ENCODE measurements at regions not wholly inside any gene's neighbourhood (a gene's known extent, or its start where the extent isn't known, plus 50 kb on each side); places are given as distances from the start of the nearest gene placed in this dataset.

- no peak for FAIRE-seq
- Histone ChIP-seq H3K27me3 (ENCODE audit: control insufficient read depth in 3 of 3, insufficient read depth in 3 of 3, low read length in 3 of 3) (no peaks in the 10 kb centered on the region), H3K4me1 (ENCODE audit: control insufficient read depth in 3 of 3, insufficient read depth in 2 of 3, low read depth in 1 of 3, low read length in 2 of 3) (peaks cover 0 to 20% (median 3%) of the 10 kb centered on the region in 3 donors), H3K4me3 (ENCODE audit: low read depth in 1 of 3, low read length in 3 of 3) (no peak overlapping the region), H3K27ac (ENCODE audit: low read depth in 1 of 3, low read length in 2 of 3) (no peak overlapping the region), H3K9me3 (ENCODE audit: control insufficient read depth in 2 of 2, insufficient read depth in 1 of 2, low read depth in 1 of 2, low read length in 1 of 2) (no peaks in the 10 kb centered on the region), H3K36me3 (ENCODE audit: control insufficient read depth in 3 of 3, insufficient read depth in 2 of 3, low read depth in 1 of 3, low read length in 3 of 3) (no peaks in the 10 kb centered on the region)
- no peak for DNase-seq
Measured at GRCh38 chr3:4036046-4036445, 236.8 kb downstream of the LRRN1 start.

GRCh38 chr3:4038351-4038750 is 239.1 kb downstream of the LRRN1 start:
- Histone ChIP-seq H3K4me3 (ENCODE audit: low read depth in 1 of 3, low read length in 3 of 3) (no peak overlapping the region), H3K9me3 (ENCODE audit: control insufficient read depth in 2 of 2, insufficient read depth in 1 of 2, low read depth in 1 of 2, low read length in 1 of 2) (no peaks in the 10 kb centered on the region), H3K27ac (ENCODE audit: low read depth in 1 of 3, low read length in 2 of 3) (peak overlapping the region in 1 of 3 donors; percentile 60), H3K36me3 (ENCODE audit: control insufficient read depth in 3 of 3, insufficient read depth in 2 of 3, low read depth in 1 of 3, low read length in 3 of 3) (no peaks in the 10 kb centered on the region), H3K27me3 (ENCODE audit: control insufficient read depth in 3 of 3, insufficient read depth in 3 of 3, low read length in 3 of 3) (no peaks in the 10 kb centered on the region), H3K4me1 (ENCODE audit: control insufficient read depth in 3 of 3, insufficient read depth in 2 of 3, low read depth in 1 of 3, low read length in 2 of 3) (peaks cover 0 to 14% (median 3%) of the 10 kb centered on the region in 3 donors)
- FAIRE-seq (no peak), DNase-seq (peak; percentile 76 to 88)
- WGBS, 3 donors = 35 to 55% (median 54%) methylated on average over 5 of the region's 5 CpGs

- H3K9me3 ChIP-seq (ENCODE audit: control insufficient read depth in 2 of 2, insufficient read depth in 1 of 2, low read depth in 1 of 2, low read length in 1 of 2) = no peaks in the 10 kb centered on the region
- H3K4me3 ChIP-seq (ENCODE audit: low read depth in 1 of 3, low read length in 3 of 3) = no peak overlapping the region
- DNase-seq (no peak), FAIRE-seq (no peak)
- no peaks in the 10 kb centered on the region for H3K36me3 ChIP-seq (ENCODE audit: control insufficient read depth in 3 of 3, insufficient read depth in 2 of 3, low read depth in 1 of 3, low read length in 3 of 3)
- peaks cover 0 to 9% (median 5%) of the 10 kb centered on the region in 3 donors for H3K4me1 ChIP-seq (ENCODE audit: control insufficient read depth in 3 of 3, insufficient read depth in 2 of 3, low read depth in 1 of 3, low read length in 2 of 3)
- H3K27ac ChIP-seq (ENCODE audit: low read depth in 1 of 3, low read length in 2 of 3) = no peak overlapping the region
- H3K27me3 ChIP-seq (ENCODE audit: control insufficient read depth in 3 of 3, insufficient read depth in 3 of 3, low read length in 3 of 3) = no peaks in the 10 kb centered on the region
- 85 to 89% (median 88%) methylated on average over 2 of the region's 2 CpGs for WGBS, 3 donors
Measured at GRCh38 chr3:4042070-4042469, 242.8 kb downstream of the LRRN1 start.

- H3K36me3 ChIP-seq (ENCODE audit: control insufficient read depth in 3 of 3, insufficient read depth in 2 of 3, low read depth in 1 of 3, low read length in 3 of 3) = no peaks in the 10 kb centered on the region
- no peaks in the 10 kb centered on the region for H3K9me3 ChIP-seq (ENCODE audit: control insufficient read depth in 2 of 2, insufficient read depth in 1 of 2, low read depth in 1 of 2, low read length in 1 of 2)
- H3K27ac ChIP-seq (ENCODE audit: low read depth in 1 of 3, low read length in 2 of 3) = no peak overlapping the region
- FAIRE-seq = no peak
- DNase-seq = no peak
- H3K27me3 ChIP-seq (ENCODE audit: control insufficient read depth in 3 of 3, insufficient read depth in 3 of 3, low read length in 3 of 3) = no peaks in the 10 kb centered on the region
- peaks cover 0 to 9% (median 5%) of the 10 kb centered on the region in 3 donors for H3K4me1 ChIP-seq (ENCODE audit: control insufficient read depth in 3 of 3, insufficient read depth in 2 of 3, low read depth in 1 of 3, low read length in 2 of 3)
- H3K4me3 ChIP-seq (ENCODE audit: low read depth in 1 of 3, low read length in 3 of 3) = no peak overlapping the region
- WGBS, 3 donors = 72 to 82% (median 76%) methylated on average over 3 of the region's 3 CpGs
Measured at GRCh38 chr3:4042869-4043268, 243.6 kb downstream of the LRRN1 start.

GRCh38 chr3:4043867-4044575 is 244.8 kb downstream of the LRRN1 start:
- Histone ChIP-seq H3K27me3 (ENCODE audit: control insufficient read depth in 3 of 3, insufficient read depth in 3 of 3, low read length in 3 of 3) (no peaks in the 10 kb centered on the region), H3K36me3 (ENCODE audit: control insufficient read depth in 3 of 3, insufficient read depth in 2 of 3, low read depth in 1 of 3, low read length in 3 of 3) (no peaks in the 10 kb centered on the region), H3K27ac (ENCODE audit: low read depth in 1 of 3, low read length in 2 of 3) (no peak overlapping the region), H3K4me1 (ENCODE audit: control insufficient read depth in 3 of 3, insufficient read depth in 2 of 3, low read depth in 1 of 3, low read length in 2 of 3) (peaks cover 0 to 2% (median 0%) of the 10 kb centered on the region in 3 donors), H3K9me3 (ENCODE audit: control insufficient read depth in 2 of 2, insufficient read depth in 1 of 2, low read depth in 1 of 2, low read length in 1 of 2) (no peaks in the 10 kb centered on the region), H3K4me3 (ENCODE audit: low read depth in 1 of 3, low read length in 3 of 3) (no peak overlapping the region)
- DNase-seq (no peak), FAIRE-seq (no peak)
- 73 to 87% (median 81%) methylated on average over 2 of the region's 2 CpGs for WGBS, 3 donors

GRCh38 chr3:4044619-4045018 is 245.4 kb downstream of the LRRN1 start:
- Histone ChIP-seq H3K27ac (ENCODE audit: low read depth in 1 of 3, low read length in 2 of 3) (no peak overlapping the region), H3K36me3 (ENCODE audit: control insufficient read depth in 3 of 3, insufficient read depth in 2 of 3, low read depth in 1 of 3, low read length in 3 of 3) (peaks cover 0 to 4% (median 0%) of the 10 kb centered on the region in 3 donors), H3K4me3 (ENCODE audit: low read depth in 1 of 3, low read length in 3 of 3) (no peak overlapping the region), H3K4me1 (ENCODE audit: control insufficient read depth in 3 of 3, insufficient read depth in 2 of 3, low read depth in 1 of 3, low read length in 2 of 3) (peaks cover 0 to 2% (median 0%) of the 10 kb centered on the region in 3 donors), H3K27me3 (ENCODE audit: control insufficient read depth in 3 of 3, insufficient read depth in 3 of 3, low read length in 3 of 3) (no peaks in the 10 kb centered on the region), H3K9me3 (ENCODE audit: control insufficient read depth in 2 of 2, insufficient read depth in 1 of 2, low read depth in 1 of 2, low read length in 1 of 2) (peaks cover 0 to 6% of the 10 kb centered on the region in 2 donors)
- DNase-seq = no peak
- whole genome bisulfite sequencing, 3 donors = 40 to 68% (median 42%) methylated on average over 2 of the region's 2 CpGs
- no peak for FAIRE-seq

GRCh38 chr3:4045756-4046155 is 246.5 kb downstream of the LRRN1 start:
- DNase-seq = no peak
- Histone ChIP-seq H3K9me3 (ENCODE audit: control insufficient read depth in 2 of 2, insufficient read depth in 1 of 2, low read depth in 1 of 2, low read length in 1 of 2) (peaks cover 0 to 10% of the 10 kb centered on the region in 2 donors), H3K27ac (ENCODE audit: low read depth in 1 of 3, low read length in 2 of 3) (no peak overlapping the region), H3K4me3 (ENCODE audit: low read depth in 1 of 3, low read length in 3 of 3) (no peak overlapping the region), H3K36me3 (ENCODE audit: control insufficient read depth in 3 of 3, insufficient read depth in 2 of 3, low read depth in 1 of 3, low read length in 3 of 3) (peaks cover 0 to 6% (median 0%) of the 10 kb centered on the region in 3 donors), H3K4me1 (ENCODE audit: control insufficient read depth in 3 of 3, insufficient read depth in 2 of 3, low read depth in 1 of 3, low read length in 2 of 3) (peaks cover 0 to 2% (median 0%) of the 10 kb centered on the region in 3 donors), H3K27me3 (ENCODE audit: control insufficient read depth in 3 of 3, insufficient read depth in 3 of 3, low read length in 3 of 3) (no peaks in the 10 kb centered on the region)
- FAIRE-seq = no peak
- 57 to 81% (median 63%) methylated on average over 1 of the region's 1 CpG for WGBS, 3 donors

- peaks cover 0 to 6% (median 0%) of the 10 kb centered on the region in 3 donors for H3K36me3 ChIP-seq (ENCODE audit: control insufficient read depth in 3 of 3, insufficient read depth in 2 of 3, low read depth in 1 of 3, low read length in 3 of 3)
- FAIRE-seq (no peak), DNase-seq (no peak)
- H3K4me3 ChIP-seq (ENCODE audit: low read depth in 1 of 3, low read length in 3 of 3) = no peak overlapping the region
- WGBS, 3 donors = 90 to 97% (median 91%) methylated on average over 1 of the region's 1 CpG
- no peak overlapping the region for H3K27ac ChIP-seq (ENCODE audit: low read depth in 1 of 3, low read length in 2 of 3)
- peaks cover 0 to 2% (median 0%) of the 10 kb centered on the region in 3 donors for H3K4me1 ChIP-seq (ENCODE audit: control insufficient read depth in 3 of 3, insufficient read depth in 2 of 3, low read depth in 1 of 3, low read length in 2 of 3)
- peaks cover 0 to 10% of the 10 kb centered on the region in 2 donors for H3K9me3 ChIP-seq (ENCODE audit: control insufficient read depth in 2 of 2, insufficient read depth in 1 of 2, low read depth in 1 of 2, low read length in 1 of 2)
- H3K27me3 ChIP-seq (ENCODE audit: control insufficient read depth in 3 of 3, insufficient read depth in 3 of 3, low read length in 3 of 3) = no peaks in the 10 kb centered on the region
Measured at GRCh38 chr3:4047366-4047765, 248.1 kb downstream of the LRRN1 start.

GRCh38 chr3:4052706-4053105 is 250.5 kb upstream of the SETMAR start:
- no peak overlapping the region for H3K4me3 ChIP-seq (ENCODE audit: low read depth in 1 of 3, low read length in 3 of 3)
- H3K27me3 ChIP-seq (ENCODE audit: control insufficient read depth in 3 of 3, insufficient read depth in 3 of 3, low read length in 3 of 3) = no peaks in the 10 kb centered on the region
- 88 to 100% (median 97%) methylated on average over 1 of the region's 1 CpG for WGBS, 3 donors
- FAIRE-seq (no peak), DNase-seq (no peak)
- H3K4me1 ChIP-seq (ENCODE audit: control insufficient read depth in 3 of 3, insufficient read depth in 2 of 3, low read depth in 1 of 3, low read length in 2 of 3) = no peaks in the 10 kb centered on the region
- no peak overlapping the region for H3K27ac ChIP-seq (ENCODE audit: low read depth in 1 of 3, low read length in 2 of 3)
- H3K9me3 ChIP-seq (ENCODE audit: control insufficient read depth in 2 of 2, insufficient read depth in 1 of 2, low read depth in 1 of 2, low read length in 1 of 2) = peaks cover 0 to 10% of the 10 kb centered on the region in 2 donors
- H3K36me3 ChIP-seq (ENCODE audit: control insufficient read depth in 3 of 3, insufficient read depth in 2 of 3, low read depth in 1 of 3, low read length in 3 of 3) = peaks cover 0 to 6% (median 0%) of the 10 kb centered on the region in 3 donors

Data from small intestine (tissue), 7 donors.